GM18498 (cell line): ENCODE measurements at regions not wholly inside any gene's neighbourhood (a gene's known extent, or its start where the extent isn't known, plus 50 kb on each side); places are given as distances from the start of the nearest gene placed in this dataset.

ENCODE experiments used
- ATAC-seq: cut with Tn5 transposase; IDR thresholded peaks from one replicate; pipeline ENCODE4 v1.9.1; 2021; ENCODE audit warnings: mild to moderate bottlenecking, moderate library complexity; ENCODE audit not compliant: unreplicated experiment

GRCh38 chr12:126860210-126860609 is 1406.8 kb upstream of the TMEM132C start:
- no peak for ATAC-seq

GRCh38 chr12:126862500-126862899 is 1404.5 kb upstream of the TMEM132C start:
- ATAC-seq, result no peak

GRCh38 chr12:126869644-126870043 is 1397.3 kb upstream of the TMEM132C start:
- ATAC-seq, result no peak

GRCh38 chr12:126873701-126874100 is 1393.3 kb upstream of the TMEM132C start:
- ATAC-seq, result no peak

GRCh38 chr12:126874427-126875026 is 1392.4 kb upstream of the TMEM132C start:
- peak; percentile 97 for ATAC-seq

GRCh38 chr12:126879842-126880241 is 1387.1 kb upstream of the TMEM132C start:
- no peak for ATAC-seq

GRCh38 chr12:126883697-126884096 is 1383.3 kb upstream of the TMEM132C start:
- ATAC-seq, result no peak

GRCh38 chr12:126889501-126889900 is 1377.5 kb upstream of the TMEM132C start:
- ATAC-seq, result no peak

- ATAC-seq, result no peak
Observed at GRCh38 chr12:126890097-126890496, 1376.9 kb upstream of the TMEM132C start.

GRCh38 chr12:126891789-126892188 is 1375.2 kb upstream of the TMEM132C start:
- no peak for ATAC-seq

GRCh38 chr12:126895951-126896913 is 1370.7 kb upstream of the TMEM132C start:
- no peak for ATAC-seq

GRCh38 chr12:126897102-126897501 is 1369.9 kb upstream of the TMEM132C start:
- ATAC-seq, result no peak

GRCh38 chr12:126897778-126898177 is 1369.2 kb upstream of the TMEM132C start:
- ATAC-seq, result no peak

- no peak for ATAC-seq
Observed at GRCh38 chr12:126898562-126898961, 1368.4 kb upstream of the TMEM132C start.

GRCh38 chr12:126899926-126900792 is 1366.8 kb upstream of the TMEM132C start:
- ATAC-seq, result no peak

GRCh38 chr12:126903027-126903876 is 1363.7 kb upstream of the TMEM132C start:
- no peak for ATAC-seq

GRCh38 chr12:126905752-126906151 is 1361.2 kb upstream of the TMEM132C start:
- ATAC-seq, result no peak

GRCh38 chr12:126907900-126908764 is 1358.8 kb upstream of the TMEM132C start:
- ATAC-seq, result no peak

GRCh38 chr12:126908765-126909142 is 1358.2 kb upstream of the TMEM132C start:
- no peak for ATAC-seq
